OCI-LY7 (cell line): ENCODE measurements at regions not wholly inside any gene's neighbourhood (a gene's known extent, or its start where the extent isn't known, plus 50 kb on each side); places are given as distances from the start of the nearest gene placed in this dataset.

Source experiments
- BruUV-seq: library from RNA; stranded (reverse); fragments of 400-500 nt; replicated peaks from 2 replicates; lab custom pipeline; 2021; lab: Mats Ljungman, UMichigan
- CTCF ChIA-PET: fragments of 300-600 bp; sonication (Branson Sonifier 250); formaldehyde crosslinking; loops from one replicate; lab custom pipeline; 2022; ENCODE audit warnings: antibody characterized with exemption; ENCODE audit not compliant: unreplicated experiment; lab: Charles Lee
- POLR2A ChIA-PET: fragments of 300-600 bp; sonication (Branson Sonifier 250); formaldehyde crosslinking; loops from one replicate; lab custom pipeline; 2022; ENCODE audit warnings: antibody characterized with exemption; lab: Charles Lee
- DNase-seq: peaks from one replicate; pipeline ENCODE4 v3.0.0-alpha.2; 2015; ENCODE audit warnings: low spot score
- H2AFZ ChIP-seq: fragments of 200-600 bp; sonication (generic), shearing (Covaris generic); 2 replicates; pipeline ENCODE4 v1.6.1; 2014; ENCODE audit warnings: mild to moderate bottlenecking, antibody characterized with exemption, low read length, moderate library complexity
- H3K27ac ChIP-seq: fragments of 200-600 bp; sonication (generic); 2 replicates; pipeline ENCODE4 v1.5.1; 2014; ENCODE audit warnings: mixed run types, low read depth, mild to moderate bottlenecking, moderate library complexity, low read length, inconsistent platforms; ENCODE audit not compliant: poor library complexity, severe bottlenecking
- H3K36me3 ChIP-seq: fragments of 200-600 bp; sonication (generic); 2 replicates; pipeline ENCODE4 v1.6.1; 2014; ENCODE audit warnings: mild to moderate bottlenecking, antibody characterized with exemption, low read length, moderate library complexity, mixed read lengths; ENCODE audit not compliant: insufficient read depth
- H3K4me1 ChIP-seq: fragments of 200-600 bp; sonication (generic); 2 replicates; pipeline ENCODE4 v1.5.1; 2014; ENCODE audit warnings: mild to moderate bottlenecking, low read length; ENCODE audit not compliant: insufficient read depth, poor library complexity, severe bottlenecking
- H3K4me2 ChIP-seq: fragments of 200-600 bp; sonication (generic); 2 replicates; pipeline ENCODE4 v1.6.1; 2014; ENCODE audit warnings: mild to moderate bottlenecking, low read length
- H3K4me3 ChIP-seq: fragments of 200-600 bp; sonication (generic); 2 replicates; pipeline ENCODE4 v1.5.1; 2014; ENCODE audit warnings: mild to moderate bottlenecking, low read depth, low read length; ENCODE audit not compliant: poor library complexity, severe bottlenecking
- H3K79me2 ChIP-seq: fragments of 200-600 bp; sonication (generic); 2 replicates; pipeline ENCODE4 v1.6.1; 2016; ENCODE audit warnings: low read depth, mild to moderate bottlenecking, low read length, moderate library complexity, mixed read lengths; ENCODE audit not compliant: insufficient read depth
- H3K9me2 ChIP-seq: fragments of 200-600 bp; sonication (generic); 2 replicates; pipeline ENCODE4 v1.6.1; 2016; ENCODE audit warnings: mild to moderate bottlenecking, low read length, mixed read lengths; ENCODE audit not compliant: insufficient read depth
- H3K9me3 ChIP-seq: fragments of 200-600 bp; sonication (generic); 2 replicates; pipeline ENCODE4 v1.6.1; 2014; ENCODE audit warnings: mild to moderate bottlenecking, mixed run types, low read length, mixed read lengths
- H4K20me1 ChIP-seq: fragments of 200-600 bp; sonication (generic); 2 replicates; pipeline ENCODE4 v1.6.1; 2014; ENCODE audit warnings: mild to moderate bottlenecking, antibody characterized with exemption, low read length, moderate library complexity, mixed read lengths; ENCODE audit not compliant: insufficient read depth
- EZH2phosphoT487 ChIP-seq: fragments of 200-600 bp; sonication (generic); IDR thresholded peaks from 2 replicates; pipeline ENCODE4 v1.6.1; 2018; ENCODE audit warnings: low read depth, borderline replicate concordance, mild to moderate bottlenecking, mixed run types, antibody characterized with exemption, low read length, moderate library complexity, mixed read lengths
- intact Hi-C: fragments of 100-400 bp; cut with micrococcal nuclease; formaldehyde crosslinking; loops from one replicate; pipeline ENCODE4 v1.10.0; 2022; ENCODE audit not compliant: unreplicated experiment
- TF ChIP-seq, protein P1 (sequence below): fragments of 200-600 bp; sonication (generic); conservative IDR thresholded peaks from 2 replicates; pipeline ENCODE4 v1.5.1; 2014; ENCODE audit warnings: mild to moderate bottlenecking, antibody characterized with exemption, low read length, moderate library complexity, mixed read lengths

DNA sequence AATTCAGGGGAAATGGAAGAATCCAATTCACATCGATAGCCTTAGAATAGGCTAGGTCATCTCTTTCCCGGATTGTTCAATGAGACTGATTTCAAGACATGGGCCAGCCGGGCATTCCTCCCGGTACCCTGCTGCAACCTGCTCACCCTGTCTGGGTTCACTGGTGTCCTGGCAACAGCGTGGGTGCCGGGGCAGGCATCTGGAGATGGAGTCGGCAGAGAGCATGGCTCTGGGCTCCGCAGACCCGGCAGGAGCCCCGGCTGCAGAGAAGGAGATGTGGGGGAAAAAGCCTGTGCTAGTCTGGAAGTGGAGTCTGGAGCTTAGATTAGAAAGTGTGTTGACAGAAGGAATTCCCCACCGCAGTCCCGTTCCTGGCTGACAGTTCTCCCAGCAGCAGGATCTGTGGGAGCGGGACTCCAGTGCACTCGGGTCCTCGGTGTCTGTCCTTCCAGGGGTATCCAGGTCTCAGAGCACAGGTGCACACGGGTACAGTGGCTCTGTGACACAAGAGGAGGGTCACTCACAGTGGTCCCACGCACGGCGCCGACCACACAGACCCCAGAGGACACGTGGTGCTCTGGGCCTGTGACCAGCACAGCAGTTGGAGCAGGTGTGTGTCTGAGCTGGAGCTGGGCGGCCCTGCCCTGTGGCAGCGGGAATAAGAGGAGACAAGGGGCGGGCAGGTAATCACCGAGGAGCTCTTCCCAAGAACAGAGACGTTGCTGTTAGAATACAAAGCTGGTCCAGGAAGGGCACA lies 65.7 kb upstream of the PITRM1 start:
- Histone ChIP-seq H3K36me3 (no peaks in the 10 kb centered on the region), H3K4me2 (no peak overlapping the region), H3K4me1 (no peaks in the 10 kb centered on the region), H3K9me2 (no peaks in the 10 kb centered on the region), H3K4me3 (no peak overlapping the region), H2AFZ (no peak overlapping the region), H3K9me3 (no peaks in the 10 kb centered on the region), H3K79me2 (no peaks in the 10 kb centered on the region), H4K20me1 (no peaks in the 10 kb centered on the region), H3K27ac (no peak overlapping the region)
- no TSS peak for BruUV-seq
- ChIA-PET POLR2A (interaction anchor here (0.6 kb wide), 2 partner anchors 1448 to 1581 kb away, joined by 3 to 4 read pairs; no protein-coding TSS in a partner anchor), CTCF (no interaction called here)
- TF ChIP-seq EZH2phosphoT487 = no peak
- TF ChIP-seq, protein P1, sequence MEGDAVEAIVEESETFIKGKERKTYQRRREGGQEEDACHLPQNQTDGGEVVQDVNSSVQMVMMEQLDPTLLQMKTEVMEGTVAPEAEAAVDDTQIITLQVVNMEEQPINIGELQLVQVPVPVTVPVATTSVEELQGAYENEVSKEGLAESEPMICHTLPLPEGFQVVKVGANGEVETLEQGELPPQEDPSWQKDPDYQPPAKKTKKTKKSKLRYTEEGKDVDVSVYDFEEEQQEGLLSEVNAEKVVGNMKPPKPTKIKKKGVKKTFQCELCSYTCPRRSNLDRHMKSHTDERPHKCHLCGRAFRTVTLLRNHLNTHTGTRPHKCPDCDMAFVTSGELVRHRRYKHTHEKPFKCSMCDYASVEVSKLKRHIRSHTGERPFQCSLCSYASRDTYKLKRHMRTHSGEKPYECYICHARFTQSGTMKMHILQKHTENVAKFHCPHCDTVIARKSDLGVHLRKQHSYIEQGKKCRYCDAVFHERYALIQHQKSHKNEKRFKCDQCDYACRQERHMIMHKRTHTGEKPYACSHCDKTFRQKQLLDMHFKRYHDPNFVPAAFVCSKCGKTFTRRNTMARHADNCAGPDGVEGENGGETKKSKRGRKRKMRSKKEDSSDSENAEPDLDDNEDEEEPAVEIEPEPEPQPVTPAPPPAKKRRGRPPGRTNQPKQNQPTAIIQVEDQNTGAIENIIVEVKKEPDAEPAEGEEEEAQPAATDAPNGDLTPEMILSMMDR = no peak
- intact Hi-C loops = loop anchor here (2.0 kb wide), 1 partner anchor 1417 kb away; no protein-coding TSS in a partner anchor
- DNase-seq = no peak

DNA sequence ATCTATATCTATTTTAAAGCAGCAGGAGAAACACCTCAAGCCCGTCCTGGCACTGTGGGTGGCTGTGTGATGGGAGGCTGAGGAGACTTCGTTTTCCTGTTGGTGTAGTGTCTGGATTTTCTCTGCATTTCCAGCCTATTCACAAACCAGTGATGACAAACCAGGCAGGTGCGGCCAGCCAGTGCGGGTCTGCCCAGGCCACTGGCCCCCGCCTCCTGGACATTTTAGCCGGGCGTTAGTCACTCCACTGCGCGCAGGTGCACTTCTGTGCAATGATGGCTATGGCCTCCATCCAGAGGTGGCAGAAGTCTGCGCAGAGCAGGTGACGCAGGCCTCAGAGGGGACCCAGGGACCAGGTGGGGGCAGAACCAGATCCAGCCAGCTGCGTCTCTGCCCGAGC lies 64.9 kb upstream of the PITRM1 start:
- no peak overlapping the region for H3K27ac ChIP-seq

More for the DNA sequence above, 64.9 kb upstream of the PITRM1 start:
- H3K36me3 ChIP-seq = no peaks in the 10 kb centered on the region
- no peaks in the 10 kb centered on the region for H3K79me2 ChIP-seq
- H2AFZ ChIP-seq = no peak overlapping the region
- CTCF ChIA-PET = no interaction called here
- no peak overlapping the region for H3K4me3 ChIP-seq
- POLR2A ChIA-PET = interaction anchor here (0.6 kb wide), 1 partner anchor 1449 kb away, joined by 4 read pairs; no protein-coding TSS in a partner anchor
- TF ChIP-seq, protein P1 = no peak
- no peak for TF ChIP-seq EZH2phosphoT487
- no TSS peak for BruUV-seq
- H4K20me1 ChIP-seq = no peaks in the 10 kb centered on the region
- no peaks in the 10 kb centered on the region for H3K4me1 ChIP-seq
- H3K9me2 ChIP-seq = no peaks in the 10 kb centered on the region
- no peak for DNase-seq
- no peaks in the 10 kb centered on the region for H3K9me3 ChIP-seq
- no peak overlapping the region for H3K4me2 ChIP-seq
- intact Hi-C loops = no loop called here
